RWPE1 (cell line): ENCODE measurements at regions not wholly inside any gene's neighbourhood (a gene's known extent, or its start where the extent isn't known, plus 50 kb on each side); places are given as distances from the start of the nearest gene placed in this dataset.

Experiments used
- CTCF ChIA-PET: fragments of 350-600 bp; sonication (Branson Sonifier 250); formaldehyde crosslinking; extraction: SDS; loops from one replicate; lab custom pipeline; 2021; lab: Yijun Ruan, JAX
- POLR2A ChIA-PET: fragments of 400-600 bp; formaldehyde crosslinking; extraction: SDS; loops from one replicate; lab custom pipeline; 2020; ENCODE audit warnings: antibody characterized with exemption; ENCODE audit not compliant: low non-redundant PET; lab: Yijun Ruan, JAX
- DNase-seq: peaks from one replicate; pipeline ENCODE4 v3.0.0; 2012; ENCODE audit warnings: low spot score
- H3K27ac ChIP-seq: fragments of 450-650 bp; 2 replicates; pipeline ENCODE4 v1.5.1; 2017
- TF ChIP-seq, protein P1 (sequence below): fragments of 450-650 bp; conservative IDR thresholded peaks from 2 replicates; pipeline ENCODE4 v1.5.1; 2017; ENCODE audit warnings: low read depth, mild to moderate bottlenecking

- no peak for DNase-seq
- CTCF ChIA-PET, result no interaction called here
- H3K27ac ChIP-seq, result no peak overlapping the region
- TF ChIP-seq, protein P1, sequence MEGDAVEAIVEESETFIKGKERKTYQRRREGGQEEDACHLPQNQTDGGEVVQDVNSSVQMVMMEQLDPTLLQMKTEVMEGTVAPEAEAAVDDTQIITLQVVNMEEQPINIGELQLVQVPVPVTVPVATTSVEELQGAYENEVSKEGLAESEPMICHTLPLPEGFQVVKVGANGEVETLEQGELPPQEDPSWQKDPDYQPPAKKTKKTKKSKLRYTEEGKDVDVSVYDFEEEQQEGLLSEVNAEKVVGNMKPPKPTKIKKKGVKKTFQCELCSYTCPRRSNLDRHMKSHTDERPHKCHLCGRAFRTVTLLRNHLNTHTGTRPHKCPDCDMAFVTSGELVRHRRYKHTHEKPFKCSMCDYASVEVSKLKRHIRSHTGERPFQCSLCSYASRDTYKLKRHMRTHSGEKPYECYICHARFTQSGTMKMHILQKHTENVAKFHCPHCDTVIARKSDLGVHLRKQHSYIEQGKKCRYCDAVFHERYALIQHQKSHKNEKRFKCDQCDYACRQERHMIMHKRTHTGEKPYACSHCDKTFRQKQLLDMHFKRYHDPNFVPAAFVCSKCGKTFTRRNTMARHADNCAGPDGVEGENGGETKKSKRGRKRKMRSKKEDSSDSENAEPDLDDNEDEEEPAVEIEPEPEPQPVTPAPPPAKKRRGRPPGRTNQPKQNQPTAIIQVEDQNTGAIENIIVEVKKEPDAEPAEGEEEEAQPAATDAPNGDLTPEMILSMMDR, result no peak
- POLR2A ChIA-PET, result no interaction called here
Observed at GRCh38 chr4:45079616-45080015, 353.3 kb upstream of the GNPDA2 start.

- ChIA-PET POLR2A (no interaction called here), CTCF (no interaction called here)
- TF ChIP-seq, protein P1, result no peak
- DNase-seq, result no peak
- no peak overlapping the region for H3K27ac ChIP-seq
Observed at GRCh38 chr4:45078201-45078600, 351.8 kb upstream of the GNPDA2 start.

- TF ChIP-seq, protein P1, result no peak
- CTCF ChIA-PET, result no interaction called here
- no peak for DNase-seq
- POLR2A ChIA-PET, result no interaction called here
- no peak overlapping the region for H3K27ac ChIP-seq
Observed at GRCh38 chr4:45072981-45073380, 346.6 kb upstream of the GNPDA2 start.

DNA sequence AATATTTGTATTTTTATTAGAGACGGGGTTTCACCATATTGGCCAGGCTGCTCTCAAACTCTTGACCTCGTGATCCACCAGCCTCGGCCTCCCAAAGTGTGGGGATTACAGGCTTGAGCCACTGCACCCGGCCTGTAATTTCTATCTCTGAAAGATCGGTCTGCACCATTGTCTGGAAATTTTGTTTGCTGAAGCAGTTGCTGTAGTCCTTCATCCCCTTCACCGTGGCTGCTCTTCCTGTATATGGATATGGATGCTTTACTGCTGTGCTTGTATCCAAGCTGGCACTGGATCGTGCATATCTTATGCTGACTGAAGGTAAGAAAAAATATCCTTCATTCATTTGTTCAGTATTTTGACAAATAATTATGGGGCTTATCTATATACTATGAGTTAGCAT is 338.4 kb upstream of the GNPDA2 start:
- DNase-seq, result no peak
- CTCF ChIA-PET, result no interaction called here
- POLR2A ChIA-PET, result no interaction called here
- TF ChIP-seq, protein P1, result no peak
- no peak overlapping the region for H3K27ac ChIP-seq

GRCh38 chr4:45063696-45064095 is 337.3 kb upstream of the GNPDA2 start:
- DNase-seq, result no peak
- POLR2A ChIA-PET, result no interaction called here

GRCh38 chr4:45062935-45063545 is 336.7 kb upstream of the GNPDA2 start:
- H3K27ac ChIP-seq, result no peak overlapping the region
- CTCF ChIA-PET, result interaction anchor here (0.6 kb wide), 1 partner anchor 330 kb away, joined by 6 read pairs; no protein-coding TSS in a partner anchor
- no peak for DNase-seq
- TF ChIP-seq, protein P1, result no peak
- POLR2A ChIA-PET, result no interaction called here

More at GRCh38 chr4:45063696-45064095, 337.3 kb upstream of the GNPDA2 start:
- TF ChIP-seq, protein P1, result no peak
- CTCF ChIA-PET, result interaction anchor here (0.6 kb wide), 1 partner anchor 330 kb away, joined by 6 read pairs; no protein-coding TSS in a partner anchor
- H3K27ac ChIP-seq, result no peak overlapping the region
